ENCODE measurements at regions not wholly inside any gene's neighbourhood (a gene's known extent, or its start where the extent isn't known, plus 50 kb on each side); places are given as distances from the start of the nearest gene placed in this dataset.

- Mint-ChIP-seq H3K9me3 (ENCODE audit: unreplicated experiment) (no peaks in the 10 kb centered on the region), H3K4me3 (ENCODE audit: unreplicated experiment) (no peak overlapping the region), H3K36me3 (ENCODE audit: unreplicated experiment) (no peaks in the 10 kb centered on the region), H3K4me1 (ENCODE audit: unreplicated experiment) (no peaks in the 10 kb centered on the region), H3K27me3 (ENCODE audit: unreplicated experiment) (peaks cover 11% of the 10 kb centered on the region), H3K27ac (ENCODE audit: unreplicated experiment) (no peak overlapping the region)
- DNase-seq (ENCODE audit: extremely low spot score, unreplicated experiment) = no peak
- no peak for TF ChIP-seq CTCF (IDR thresholded peaks at IDR 0.05)
Observed at GRCh38 chr12:130031041-130031440, 127.2 kb upstream of the TMEM132D start.

DNA sequence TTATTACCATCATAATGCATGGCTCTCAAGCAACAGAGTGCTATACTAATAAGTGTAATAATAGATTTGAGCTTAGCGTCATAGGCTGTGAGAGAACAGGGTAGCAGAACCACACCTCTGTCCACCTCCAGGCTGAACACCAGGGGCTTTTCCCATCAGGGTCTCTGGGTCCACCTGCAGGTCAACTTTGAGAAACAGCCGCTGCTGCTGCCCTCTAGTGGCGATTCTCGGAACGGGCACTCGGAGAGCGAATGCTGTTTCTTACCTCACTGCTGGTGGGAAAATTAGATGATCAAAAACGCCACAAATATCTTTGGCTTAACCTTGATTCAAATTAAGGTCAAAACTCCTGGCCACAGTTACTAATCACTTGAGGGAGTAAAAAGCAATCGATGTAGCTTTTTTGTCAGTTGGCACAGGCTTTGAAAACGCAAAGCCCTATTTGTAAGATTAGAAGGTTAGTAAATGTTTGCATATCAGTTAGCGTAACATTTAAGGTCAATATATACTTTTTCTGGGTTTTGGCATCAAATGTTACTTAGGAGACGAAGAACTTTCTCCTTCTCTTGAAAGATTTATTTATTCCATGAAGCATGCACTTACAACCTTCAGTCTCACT lies 127.9 kb upstream of the TMEM132D start:
- no peak for DNase-seq (ENCODE audit: extremely low spot score, unreplicated experiment)
- H3K9me3 Mint-ChIP-seq (ENCODE audit: unreplicated experiment) = no peaks in the 10 kb centered on the region
- no peak overlapping the region for H3K27ac Mint-ChIP-seq (ENCODE audit: unreplicated experiment)
- H3K4me3 Mint-ChIP-seq (ENCODE audit: unreplicated experiment) = no peak overlapping the region
- H3K27me3 Mint-ChIP-seq (ENCODE audit: unreplicated experiment) = peaks cover 11% of the 10 kb centered on the region
- H3K36me3 Mint-ChIP-seq (ENCODE audit: unreplicated experiment) = no peaks in the 10 kb centered on the region
- no peaks in the 10 kb centered on the region for H3K4me1 Mint-ChIP-seq (ENCODE audit: unreplicated experiment)
- peak; percentile 83 for TF ChIP-seq CTCF (IDR thresholded peaks at IDR 0.05)

GRCh38 chr12:130041983-130042812 lies 120.1 kb upstream of the FZD10 start:
- Mint-ChIP-seq H3K36me3 (ENCODE audit: unreplicated experiment) (no peaks in the 10 kb centered on the region), H3K27ac (ENCODE audit: unreplicated experiment) (no peak overlapping the region), H3K27me3 (ENCODE audit: unreplicated experiment) (peaks cover 22% of the 10 kb centered on the region), H3K4me3 (ENCODE audit: unreplicated experiment) (no peak overlapping the region), H3K4me1 (ENCODE audit: unreplicated experiment) (no peaks in the 10 kb centered on the region), H3K9me3 (ENCODE audit: unreplicated experiment) (no peaks in the 10 kb centered on the region)
- DNase-seq (ENCODE audit: extremely low spot score, unreplicated experiment) = no peak
- TF ChIP-seq CTCF (IDR thresholded peaks at IDR 0.05) = peak; percentile 50

GRCh38 chr12:130043685-130044406 lies 118.4 kb upstream of the FZD10 start:
- peaks cover 22% of the 10 kb centered on the region for H3K27me3 Mint-ChIP-seq (ENCODE audit: unreplicated experiment)
- H3K36me3 Mint-ChIP-seq (ENCODE audit: unreplicated experiment) = no peaks in the 10 kb centered on the region
- H3K4me3 Mint-ChIP-seq (ENCODE audit: unreplicated experiment) = no peak overlapping the region
- H3K9me3 Mint-ChIP-seq (ENCODE audit: unreplicated experiment) = no peaks in the 10 kb centered on the region
- TF ChIP-seq CTCF (IDR thresholded peaks at IDR 0.05) = no peak
- no peak for DNase-seq (ENCODE audit: extremely low spot score, unreplicated experiment)
- H3K27ac Mint-ChIP-seq (ENCODE audit: unreplicated experiment) = no peak overlapping the region
- H3K4me1 Mint-ChIP-seq (ENCODE audit: unreplicated experiment) = no peaks in the 10 kb centered on the region

All from osteocyte (in vitro differentiated cells).